Omental fat pad (tissue), 3 donors: ENCODE measurements at regions not wholly inside any gene's neighbourhood (a gene's known extent, or its start where the extent isn't known, plus 50 kb on each side); places are given as distances from the start of the nearest gene placed in this dataset.

Experiments used
- ATAC-seq: fragments of 150-250 bp; one replicate; pipeline ENCODE4 v1.9.1; 2016; ENCODE audit warnings: mild to moderate bottlenecking, moderate library complexity; ENCODE audit not compliant: low FRiP score
- DNase-seq: peaks from one replicate; pipeline ENCODE4 v3.0.0-alpha.2; 2019; ENCODE audit warnings: low spot score
- CTCF ChIP-seq, 3 donors: fragments of 450-650 bp; IDR thresholded peaks; one replicate each; pipeline ENCODE4 v1.5.1; 2016 to 2017; ENCODE audit warnings: antibody characterized with exemption in 3 of 3, mild to moderate bottlenecking in 3 of 3, moderate library complexity in 2 of 3

GRCh38 chr4:157908031-157908430, 264.8 kb downstream of the GASK1B start:
- TF ChIP-seq CTCF (IDR thresholded peaks at IDR 0.05) = no peak
- no peak for ATAC-seq
- DNase-seq = no peak

DNA sequence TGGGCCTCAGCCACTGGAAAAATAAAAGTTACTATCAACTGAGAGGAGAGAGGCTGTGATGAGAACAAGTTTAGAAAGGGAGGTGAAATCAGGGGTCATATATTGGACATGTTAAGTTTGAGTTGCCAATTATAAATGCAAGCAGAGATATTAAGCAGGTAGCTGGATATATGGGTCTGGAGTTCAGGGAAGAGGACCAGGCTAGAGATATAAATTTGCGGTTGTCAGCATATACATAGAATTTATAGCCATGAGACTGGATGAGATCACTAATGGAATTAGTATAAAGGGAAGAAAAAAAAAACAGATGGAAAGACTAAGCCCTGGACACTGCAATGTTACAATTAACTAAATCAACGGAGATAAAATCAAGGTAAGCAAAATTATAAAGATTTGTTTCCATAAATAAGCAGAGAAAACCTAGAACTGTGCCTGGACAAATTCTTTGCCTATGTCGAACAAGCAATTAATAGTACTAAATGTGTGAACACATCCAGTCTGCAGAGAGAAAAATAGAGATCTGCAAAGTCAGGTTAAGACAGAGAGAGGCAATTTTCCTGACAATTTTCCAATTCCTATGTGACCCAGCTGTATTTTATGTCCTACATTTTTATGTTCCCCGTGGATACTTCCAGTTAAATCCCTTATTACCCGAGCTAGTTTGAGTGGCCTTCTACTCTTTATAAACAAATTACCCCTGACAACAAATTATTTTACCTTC, 265.4 kb downstream of the GASK1B start:
- no peak for DNase-seq
- no peak for TF ChIP-seq CTCF (IDR thresholded peaks at IDR 0.05)
- ATAC-seq = no peak

DNA sequence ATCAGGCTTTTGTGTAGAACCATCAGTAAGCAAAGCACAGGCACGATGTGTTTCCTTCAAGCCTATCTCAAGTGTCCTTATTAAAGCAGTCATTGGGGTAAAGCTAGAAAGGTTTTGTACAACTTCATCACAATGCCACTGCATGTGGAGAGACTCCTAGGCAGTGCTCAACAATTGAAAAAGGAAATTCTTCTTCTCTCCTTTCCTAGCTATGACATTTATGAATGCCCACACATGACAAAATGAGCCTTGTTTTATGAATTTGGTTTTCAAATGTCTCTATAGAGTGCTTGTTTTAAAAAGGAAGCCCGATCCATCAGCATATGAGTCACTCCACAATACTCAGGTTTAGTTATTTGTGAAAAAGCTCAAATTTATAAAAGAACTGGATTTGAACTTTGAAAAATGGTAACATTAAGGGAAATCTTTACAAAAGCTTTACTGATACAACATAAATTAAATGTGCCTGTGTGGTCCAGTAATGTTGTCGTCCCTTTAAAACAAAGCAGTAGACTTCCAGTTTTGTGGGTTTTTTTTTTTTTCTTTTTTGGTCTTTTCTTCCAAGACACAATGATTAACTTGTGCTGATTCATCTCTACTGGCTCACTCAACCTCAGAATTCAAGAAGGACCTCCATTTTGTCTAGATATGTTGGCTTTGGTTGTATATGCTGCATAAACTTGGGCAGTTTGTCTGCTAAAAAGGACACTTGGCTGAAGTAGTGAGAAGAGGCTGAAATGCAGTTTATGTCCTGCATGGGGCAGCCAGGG, 273.8 kb downstream of the GASK1B start:
- DNase-seq (no peak), ATAC-seq (no peak)
- no peak for TF ChIP-seq CTCF (IDR thresholded peaks at IDR 0.05)

DNA sequence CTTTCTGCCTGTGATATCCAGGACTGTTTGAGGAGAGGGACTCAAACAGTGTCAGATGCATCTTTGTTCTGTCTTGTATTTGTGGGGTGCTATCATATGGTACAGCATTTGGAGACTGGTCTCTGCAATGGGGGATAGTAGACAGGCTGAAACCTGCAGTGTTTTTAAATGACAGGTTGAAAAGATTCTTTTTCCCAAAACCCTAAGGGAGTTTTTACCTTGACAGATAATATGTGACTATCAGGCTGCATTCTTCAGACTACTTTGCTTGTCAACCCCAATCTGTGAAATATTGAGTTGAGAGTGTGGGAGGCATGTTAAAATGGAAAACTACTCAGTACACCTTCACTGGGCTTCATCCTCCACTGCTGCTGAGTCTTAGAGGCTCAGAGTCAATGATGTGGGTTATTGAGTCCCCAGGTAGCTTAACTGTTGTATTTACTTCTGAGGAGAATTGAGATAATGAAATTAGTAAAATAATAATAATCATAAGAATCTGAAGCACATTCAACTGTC, 274.9 kb downstream of the GASK1B start:
- ATAC-seq = no peak
- DNase-seq = no peak
- TF ChIP-seq CTCF (IDR thresholded peaks at IDR 0.05) = no peak

DNA sequence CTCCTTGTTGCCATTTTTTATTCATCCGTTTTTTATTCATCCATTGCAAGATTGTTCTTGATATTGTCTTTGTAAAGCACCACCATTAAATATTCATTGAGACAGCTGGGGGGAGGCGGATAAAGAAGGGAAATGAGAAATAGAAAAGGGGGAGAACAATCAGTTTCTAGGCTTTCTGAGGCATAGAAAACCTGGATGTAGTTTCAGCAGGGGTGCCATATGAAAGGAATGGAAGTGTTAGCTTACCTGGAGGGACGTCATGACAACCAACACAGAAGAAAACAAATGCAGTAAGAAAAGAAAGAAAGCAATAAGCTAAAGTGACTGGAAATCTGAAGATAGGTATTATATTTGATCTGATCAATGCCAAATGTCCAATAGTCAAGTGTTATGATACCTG, 276.1 kb downstream of the GASK1B start:
- ATAC-seq (no peak), DNase-seq (no peak)
- TF ChIP-seq CTCF (IDR thresholded peaks at IDR 0.05) = no peak

DNA sequence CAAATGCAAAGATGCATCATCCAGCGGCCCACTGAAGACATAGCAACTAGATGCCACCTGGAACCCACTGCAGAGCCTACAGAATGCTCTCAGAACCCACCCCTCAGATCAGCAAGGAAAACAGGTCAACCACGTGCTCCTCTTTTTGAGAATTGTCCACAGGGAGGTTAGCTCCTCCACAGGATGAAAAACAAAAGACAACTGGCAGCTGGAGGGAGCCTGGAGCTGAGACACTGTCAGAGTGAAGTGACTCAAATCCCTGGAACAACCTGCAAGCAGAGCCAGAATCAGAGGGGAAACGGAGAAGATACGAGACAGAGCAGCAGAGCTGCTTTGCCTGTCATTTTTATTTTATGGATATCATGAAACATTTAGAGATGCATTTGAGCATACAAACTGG, 277.6 kb downstream of the GASK1B start:
- ATAC-seq (no peak), DNase-seq (no peak)
- TF ChIP-seq CTCF (IDR thresholded peaks at IDR 0.05) = no peak
